Loucy (cell line): ENCODE measurements at regions not wholly inside any gene's neighbourhood (a gene's known extent, or its start where the extent isn't known, plus 50 kb on each side); places are given as distances from the start of the nearest gene placed in this dataset.

ENCODE experiments used
- H2AFZ ChIP-seq: fragments of 200-600 bp; sonication (generic); 2 replicates; pipeline ENCODE4 v1.6.0; 2016; ENCODE audit warnings: antibody characterized with exemption, mild to moderate bottlenecking, low read length, moderate library complexity
- H3F3A ChIP-seq: fragments of 200-600 bp; 2 replicates; pipeline ENCODE4 v1.6.0; 2016; ENCODE audit warnings: antibody characterized with exemption, low read depth, mild to moderate bottlenecking
- H3K27me3 ChIP-seq: fragments of 200-600 bp; sonication (generic); 2 replicates; pipeline ENCODE4 v1.6.1; 2014; ENCODE audit warnings: low read length, mild to moderate bottlenecking; ENCODE audit not compliant: insufficient read depth, poor library complexity, severe bottlenecking
- H3K36me3 ChIP-seq: fragments of 200-600 bp; sonication (generic); 2 replicates; pipeline ENCODE4 v1.6.1; 2016; ENCODE audit warnings: low read length; ENCODE audit not compliant: insufficient read depth
- H3K4me1 ChIP-seq: fragments of 200-600 bp; sonication (generic); 2 replicates; pipeline ENCODE4 v1.5.1; 2014; ENCODE audit warnings: low read length, mild to moderate bottlenecking; ENCODE audit not compliant: insufficient read depth, poor library complexity, severe bottlenecking
- H3K4me2 ChIP-seq: fragments of 200-600 bp; sonication (generic); 2 replicates; pipeline ENCODE4 v1.6.0; 2014; ENCODE audit warnings: antibody characterized with exemption, low read length, low read depth, mild to moderate bottlenecking; ENCODE audit not compliant: poor library complexity, severe bottlenecking
- H3K4me3 ChIP-seq: fragments of 200-600 bp; sonication (generic); 2 replicates; pipeline ENCODE4 v1.5.1; 2014; ENCODE audit warnings: low read length, mild to moderate bottlenecking, mixed read lengths; ENCODE audit not compliant: poor library complexity, severe bottlenecking
- H3K79me2 ChIP-seq: fragments of 200-600 bp; sonication (generic); 2 replicates; pipeline ENCODE4 v1.6.1; 2014; ENCODE audit warnings: low read length; ENCODE audit not compliant: insufficient read depth
- H3K9ac ChIP-seq: fragments of 200-600 bp; sonication (generic); 2 replicates; pipeline ENCODE4 v1.6.0; 2014; ENCODE audit warnings: mild to moderate bottlenecking, low read depth, low read length, moderate library complexity; ENCODE audit not compliant: poor library complexity, severe bottlenecking
- H3K9me2 ChIP-seq: fragments of 200-600 bp; sonication (generic); replicated peaks from 2 replicates; pipeline ENCODE4 v1.6.1; 2016; ENCODE audit warnings: low read depth, low read length, mixed read lengths
- H3K9me3 ChIP-seq: fragments of 200-600 bp; sonication (generic); 2 replicates; pipeline ENCODE4 v1.6.1; 2014; ENCODE audit warnings: mild to moderate bottlenecking, antibody characterized with exemption, low read length, low read depth; ENCODE audit not compliant: insufficient read depth
- H4K20me1 ChIP-seq: fragments of 200-600 bp; sonication (generic); 2 replicates; pipeline ENCODE4 v1.6.0; 2014; ENCODE audit warnings: antibody characterized with exemption, low read length, mild to moderate bottlenecking; ENCODE audit not compliant: insufficient read depth, poor library complexity, severe bottlenecking
- CTCF ChIP-seq: fragments of 200-600 bp; sonication (generic); conservative IDR thresholded peaks from 2 replicates; pipeline ENCODE4 v1.5.1; 2014; ENCODE audit warnings: mild to moderate bottlenecking, antibody characterized with exemption, low read length
- EZH2phosphoT487 ChIP-seq: fragments of 200-600 bp; IDR thresholded peaks from 2 replicates; pipeline ENCODE4 v1.6.1; 2018; ENCODE audit warnings: antibody characterized with exemption, mild to moderate bottlenecking, moderate library complexity, borderline replicate concordance

DNA sequence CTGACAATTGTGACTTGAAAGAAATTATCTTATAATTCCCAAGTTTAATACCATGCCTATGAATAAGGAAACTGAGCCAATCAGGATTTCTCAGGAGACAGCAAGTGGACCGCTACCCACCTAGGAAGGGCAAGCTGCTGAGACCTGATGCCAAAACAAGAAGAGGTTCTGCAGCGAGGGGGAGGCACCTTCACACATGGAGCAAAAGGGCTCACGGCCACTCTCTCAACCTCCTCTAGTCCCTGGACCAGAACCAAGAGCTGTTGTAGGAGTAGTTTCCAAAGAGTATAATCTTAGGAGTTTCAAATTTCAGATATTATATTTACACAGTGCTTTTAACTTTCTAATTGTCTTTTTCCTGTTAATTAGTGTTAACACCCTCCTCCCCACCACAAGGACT is 154.7 kb upstream of the ETAA1 start:
- Histone ChIP-seq H4K20me1 (no peaks in the 10 kb centered on the region), H3K9me2 (no peaks in the 10 kb centered on the region), H3K36me3 (no peaks in the 10 kb centered on the region), H3K27me3 (no peaks in the 10 kb centered on the region), H3K4me3 (no peak overlapping the region), H3K79me2 (no peaks in the 10 kb centered on the region), H3K9me3 (no peaks in the 10 kb centered on the region), H3K4me2 (no peak overlapping the region), H3K4me1 (no peaks in the 10 kb centered on the region), H2AFZ (no peak overlapping the region), H3F3A (no peaks in the 10 kb centered on the region), H3K9ac (no peak overlapping the region)
- TF ChIP-seq CTCF, result no peak
- no peak for TF ChIP-seq EZH2phosphoT487

GRCh38 chr2:67243919-67244318 is 153.2 kb upstream of the ETAA1 start:
- H3K9ac ChIP-seq, result no peak overlapping the region
- H3K79me2 ChIP-seq, result no peaks in the 10 kb centered on the region
- no peaks in the 10 kb centered on the region for H4K20me1 ChIP-seq
- H2AFZ ChIP-seq, result no peak overlapping the region
- no peaks in the 10 kb centered on the region for H3K9me3 ChIP-seq
- no peak overlapping the region for H3K4me3 ChIP-seq
- no peaks in the 10 kb centered on the region for H3K36me3 ChIP-seq
- H3K27me3 ChIP-seq, result no peaks in the 10 kb centered on the region
- no peak overlapping the region for H3K4me2 ChIP-seq
- TF ChIP-seq EZH2phosphoT487, result no peak
- TF ChIP-seq CTCF, result no peak
- H3K9me2 ChIP-seq, result no peaks in the 10 kb centered on the region
- no peaks in the 10 kb centered on the region for H3K4me1 ChIP-seq
- H3F3A ChIP-seq, result no peaks in the 10 kb centered on the region

DNA sequence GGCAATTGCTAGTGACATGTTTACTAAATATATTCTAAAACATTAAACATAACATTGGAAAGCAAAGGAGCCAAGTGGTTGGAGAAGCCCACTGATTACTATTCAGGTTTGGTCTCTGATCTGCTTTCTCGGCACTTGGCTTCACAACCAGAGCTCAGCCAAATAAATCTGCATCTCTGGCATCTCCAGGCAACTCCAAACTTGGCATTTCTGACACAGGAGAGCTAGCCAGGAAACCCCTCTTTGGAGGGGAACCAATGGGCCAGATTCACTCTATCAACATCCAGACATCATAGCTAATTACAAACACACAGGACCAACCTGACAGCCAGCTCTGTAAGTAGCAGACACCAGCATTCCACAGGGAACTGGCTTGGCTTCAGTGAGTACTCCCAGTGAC is 150.3 kb upstream of the ETAA1 start:
- Histone ChIP-seq H3K79me2 (no peaks in the 10 kb centered on the region), H3K27me3 (no peaks in the 10 kb centered on the region), H3K4me3 (no peak overlapping the region), H3K36me3 (no peaks in the 10 kb centered on the region), H3K4me1 (no peaks in the 10 kb centered on the region), H4K20me1 (no peaks in the 10 kb centered on the region), H3K9ac (no peak overlapping the region), H3K4me2 (no peak overlapping the region), H3K9me3 (no peaks in the 10 kb centered on the region), H3K9me2 (no peaks in the 10 kb centered on the region), H3F3A (no peaks in the 10 kb centered on the region), H2AFZ (no peak overlapping the region)
- TF ChIP-seq EZH2phosphoT487, result no peak
- TF ChIP-seq CTCF, result no peak
